SK-N-SH treated with all-trans-retinoic acid at 6 μM for 48 hours (cell line): ENCODE measurements at regions not wholly inside any gene's neighbourhood (a gene's known extent, or its start where the extent isn't known, plus 50 kb on each side); places are given as distances from the start of the nearest gene placed in this dataset.
"Not testable (repeated sequence)": the region's sequence is repeated elsewhere in the genome, so short reads cannot be mapped to it uniquely, and the experiment has no call there.

Experiments
- ATAC-seq: fragments of 200-7000 bp; cut with Tn5 transposase; 3 replicates; pipeline ENCODE4 v1.9.1; 2020; ENCODE audit warnings: mild to moderate bottlenecking, moderate library complexity
- ARNTL ChIP-seq: fragments of 450-650 bp; formaldehyde crosslinking; IDR thresholded peaks from 2 replicates; pipeline ENCODE4 v1.5.0; 2020; ENCODE audit warnings: low read depth, mild to moderate bottlenecking, moderate library complexity, borderline replicate concordance
- BACH2 ChIP-seq: fragments of 250-450 bp; sonication (Bioruptor Pico); IDR thresholded peaks from 2 replicates; pipeline ENCODE4 v1.9.0; 2021; ENCODE audit warnings: mild to moderate bottlenecking, borderline replicate concordance
- CREB5 ChIP-seq: fragments of 250-450 bp; sonication (Bioruptor Pico); IDR thresholded peaks from 2 replicates; pipeline ENCODE4 v1.5.1; 2020; ENCODE audit warnings: low read depth, mild to moderate bottlenecking, moderate library complexity
- CSDC2 ChIP-seq: fragments of 250-450 bp; sonication (Bioruptor Pico); IDR thresholded peaks from 2 replicates; pipeline ENCODE4 v1.5.0; 2020; ENCODE audit warnings: mild to moderate bottlenecking, moderate library complexity
- CSRNP3 ChIP-seq: fragments of 250-450 bp; sonication (Bioruptor Pico); IDR thresholded peaks from 2 replicates; pipeline ENCODE4 v1.5.1; 2021; ENCODE audit warnings: mild to moderate bottlenecking, moderate library complexity
- ISL1 ChIP-seq: fragments of 250-450 bp; sonication (Bioruptor Pico); IDR thresholded peaks from 2 replicates; pipeline ENCODE4 v2.1.2; 2022; ENCODE audit warnings: mild to moderate bottlenecking, moderate library complexity
- OSR1 ChIP-seq: fragments of 250-450 bp; sonication (Bioruptor Pico); IDR thresholded peaks from 2 replicates; pipeline ENCODE4 v1.8.0; 2022; ENCODE audit warnings: moderate library complexity, mild to moderate bottlenecking, inconsistent platforms
- PATZ1 ChIP-seq: fragments of 250-450 bp; sonication (Bioruptor Pico); IDR thresholded peaks from 2 replicates; pipeline ENCODE4 v1.8.0; 2020; ENCODE audit warnings: mild to moderate bottlenecking, moderate library complexity, borderline replicate concordance
- POU6F1 ChIP-seq: fragments of 250-450 bp; sonication (Bioruptor Pico); IDR thresholded peaks from 2 replicates; pipeline ENCODE4 v1.8.0; 2021; ENCODE audit warnings: low read depth, mild to moderate bottlenecking, moderate library complexity, borderline replicate concordance
- PPARA ChIP-seq: fragments of 250-450 bp; sonication (Bioruptor Pico); IDR thresholded peaks from 2 replicates; pipeline ENCODE4 v1.5.0; 2020; ENCODE audit warnings: mild to moderate bottlenecking, borderline replicate concordance
- RARB ChIP-seq: fragments of 250-450 bp; sonication (Bioruptor Pico); IDR thresholded peaks from 2 replicates; pipeline ENCODE4 v1.8.0; 2021; ENCODE audit warnings: mild to moderate bottlenecking, moderate library complexity
- SNAI2 ChIP-seq: fragments of 250-450 bp; sonication (Bioruptor Pico); IDR thresholded peaks from 2 replicates; pipeline ENCODE4 v1.5.0; 2020; ENCODE audit warnings: mild to moderate bottlenecking, moderate library complexity
- TCF4 ChIP-seq: fragments of 250-450 bp; sonication (Bioruptor Pico); IDR thresholded peaks from 2 replicates; pipeline ENCODE4 v1.8.0; 2021; ENCODE audit warnings: mild to moderate bottlenecking, moderate library complexity, borderline replicate concordance
- TOX ChIP-seq: fragments of 250-450 bp; sonication (Bioruptor Pico); IDR thresholded peaks from 2 replicates; pipeline ENCODE4 v1.8.0; 2021; ENCODE audit warnings: mild to moderate bottlenecking, moderate library complexity, borderline replicate concordance
- TSHZ2 ChIP-seq: fragments of 250-450 bp; sonication (Bioruptor Pico); IDR thresholded peaks from 2 replicates; pipeline ENCODE4 v1.5.0; 2020; ENCODE audit warnings: mild to moderate bottlenecking, moderate library complexity
- ZC3H10 ChIP-seq: fragments of 250-450 bp; sonication (Bioruptor Pico); IDR thresholded peaks from 2 replicates; pipeline ENCODE4 v1.5.1; 2021; ENCODE audit warnings: mild to moderate bottlenecking, moderate library complexity
- ZFP3 ChIP-seq: fragments of 250-450 bp; sonication (Bioruptor Pico); IDR thresholded peaks from 2 replicates; pipeline ENCODE4 v1.5.0; 2020; ENCODE audit warnings: mild to moderate bottlenecking, moderate library complexity
- ZFP30 ChIP-seq: fragments of 450-650 bp; formaldehyde crosslinking; IDR thresholded peaks from 2 replicates; pipeline ENCODE4 v1.5.0; 2022; ENCODE audit warnings: mild to moderate bottlenecking, moderate library complexity
- ZNF565 ChIP-seq: fragments of 450-650 bp; formaldehyde crosslinking; conservative IDR thresholded peaks from 2 replicates; pipeline ENCODE4 v1.5.0; 2020; ENCODE audit warnings: low read depth, mild to moderate bottlenecking, moderate library complexity
- ZNF70 ChIP-seq: fragments of 450-650 bp; formaldehyde crosslinking; IDR thresholded peaks from 2 replicates; pipeline ENCODE4 v1.5.0; 2020; ENCODE audit warnings: mild to moderate bottlenecking, moderate library complexity
- ZNF8 ChIP-seq: fragments of 450-650 bp; formaldehyde crosslinking; IDR thresholded peaks from 2 replicates; pipeline ENCODE4 v1.5.0; 2020; ENCODE audit warnings: mild to moderate bottlenecking, moderate library complexity

- TF ChIP-seq SNAI2 (CRISPR knock-in tag) (no peak), CREB5 (CRISPR knock-in tag) (no peak), POU6F1 (CRISPR knock-in tag) (no peak), ARNTL (CRISPR knock-in tag) (no peak), PPARA (no peak), CSRNP3 (CRISPR knock-in tag) (no peak), ZNF565 (CRISPR knock-in tag) (no peak), ZNF8 (CRISPR knock-in tag) (no peak), TOX (no peak), ISL1 (CRISPR knock-in tag) (no peak), ZC3H10 (CRISPR knock-in tag) (no peak), ZNF70 (no peak), OSR1 (CRISPR knock-in tag) (no peak), TCF4 (CRISPR knock-in tag) (no peak), CSDC2 (no peak), TSHZ2 (CRISPR knock-in tag) (no peak), ZFP30 (CRISPR knock-in tag) (no peak), BACH2 (no peak)
- ATAC-seq, result no peak
Observed at GRCh38 chr21:23574932-23575331, 2032.3 kb downstream of the MRPL39 start.

GRCh38 chr21:23548924-23549323, 2058.4 kb downstream of the MRPL39 start:
- ATAC-seq, result not testable (repeated sequence)

GRCh38 chr21:23543333-23543732, 2063.9 kb downstream of the MRPL39 start:
- TF ChIP-seq TCF4 (CRISPR knock-in tag), result no peak
- 0 out of 2 replicates have a peak, but pooled peaks have one; percentile 12 for TF ChIP-seq ISL1 (CRISPR knock-in tag)
- no peak for ATAC-seq

- TF ChIP-seq TSHZ2 (CRISPR knock-in tag), result no peak
- peak; percentile 51; the same call in 1 of the 2 replicates for TF ChIP-seq ISL1 (CRISPR knock-in tag)
- no peak for TF ChIP-seq ZFP3 (CRISPR knock-in tag)
- TF ChIP-seq ZFP30 (CRISPR knock-in tag), result no peak
- TF ChIP-seq ARNTL (CRISPR knock-in tag), result no peak
- TF ChIP-seq PPARA, result no peak
- TF ChIP-seq SNAI2 (CRISPR knock-in tag), result no peak
- no peak for TF ChIP-seq OSR1 (CRISPR knock-in tag)
- no peak for TF ChIP-seq ZNF70
- TF ChIP-seq TCF4 (CRISPR knock-in tag), result no peak
- TF ChIP-seq CSRNP3 (CRISPR knock-in tag), result no peak
- no peak for TF ChIP-seq RARB (CRISPR knock-in tag)
- no peak for TF ChIP-seq CREB5 (CRISPR knock-in tag)
- 0 out of 2 replicates have a peak, but pooled peaks have one; percentile 27 for TF ChIP-seq PATZ1
- no peak for ATAC-seq
Observed at GRCh38 chr21:23542097-23542496, 2065.2 kb downstream of the MRPL39 start.
